SK-N-SH (cell line): ENCODE measurements at regions not wholly inside any gene's neighbourhood (a gene's known extent, or its start where the extent isn't known, plus 50 kb on each side); places are given as distances from the start of the nearest gene placed in this dataset.
A peak's percentile ranks its signal among the peaks of the same experiment; 100 is the strongest.

Experiments used
- CTCF ChIA-PET: fragments of 300-600, 350-600 bp; formaldehyde crosslinking; extraction: SDS; loops from one replicate; lab custom pipeline; 2021; lab: Yijun Ruan, JAX
- POLR2A ChIA-PET: fragments of 350-600 bp; sonication (Branson Sonifier 250); formaldehyde crosslinking; extraction: SDS; loops from one replicate; lab custom pipeline; 2020; ENCODE audit warnings: antibody characterized with exemption, inconsistent platforms; lab: Yijun Ruan, JAX
- DNase-seq: peaks from one replicate; pipeline ENCODE4 v3.0.0; 2012
- H2AFZ ChIP-seq: fragments of 200-600 bp; sonication (generic); 2 replicates; pipeline ENCODE4 v1.8.1; 2016; ENCODE audit warnings: antibody characterized with exemption, mild to moderate bottlenecking, low read depth
- H3F3A ChIP-seq: fragments of 200-600 bp; sonication (generic); replicated peaks from 2 replicates; pipeline ENCODE3; 2016; ENCODE audit warnings: antibody characterized with exemption, mild to moderate bottlenecking; ENCODE audit not compliant: insufficient read depth
- H3K27ac ChIP-seq, 2 experiments: fragments of 200-500 bp in 1 of 2; fragments of 200-600 bp in 1 of 2; sonication (Bioruptor generic) in 1 of 2; sonication (generic), shearing (Covaris generic) in 1 of 2; 2 replicates each; pipeline versions ENCODE4 v1.5.1 to v1.6.1; 2014 to 2016; ENCODE audit warnings: low read depth in 2 of 2, inconsistent platforms in 1 of 2, low read length in 1 of 2, mild to moderate bottlenecking in 1 of 2, mixed read lengths in 1 of 2
- H3K27me3 ChIP-seq: fragments of 200-600 bp; sonication (generic), shearing (Covaris generic); 2 replicates; pipeline ENCODE4 v1.6.1; 2016; ENCODE audit warnings: mixed run types; ENCODE audit not compliant: insufficient read depth
- H3K36me3 ChIP-seq, 2 experiments: fragments of 200-500 bp in 1 of 2; fragments of 200-600 bp in 1 of 2; sonication (Bioruptor generic) in 1 of 2; sonication (generic) in 1 of 2; replicated peaks in 1 of 2; 2 replicates each; pipeline versions ENCODE3 to v1.5.1; 2014 to 2016; ENCODE audit warnings: low read length in 1 of 2, mild to moderate bottlenecking in 1 of 2; ENCODE audit not compliant: insufficient read depth in 2 of 2, control insufficient read depth in 1 of 2
- H3K4me1 ChIP-seq, 2 experiments: fragments of 200-500 bp in 1 of 2; fragments of 200-600 bp in 1 of 2; sonication (Bioruptor generic) in 1 of 2; sonication (generic), shearing (Covaris generic) in 1 of 2; 2 replicates each; pipeline versions ENCODE4 v1.5.1 to v1.6.1; 2014 to 2016; ENCODE audit warnings: low read depth in 1 of 2, low read length in 1 of 2, mixed run types in 1 of 2; ENCODE audit not compliant: insufficient read depth in 2 of 2, control insufficient read depth in 1 of 2
- H3K4me2 ChIP-seq: fragments of 200-600 bp; sonication (generic), shearing (Covaris generic); 2 replicates; pipeline ENCODE4 v1.6.1; 2017; ENCODE audit warnings: mixed run types
- H3K4me3 ChIP-seq, 2 experiments: fragments of 200-500 bp in 1 of 2; fragments of 200-600 bp in 1 of 2; sonication (Bioruptor generic) in 1 of 2; sonication (generic), shearing (Covaris generic) in 1 of 2; 2 replicates each; pipeline versions ENCODE4 v1.5.1 to v1.8.1; 2014 to 2016; ENCODE audit warnings: low read depth in 2 of 2, inconsistent platforms in 1 of 2, low read length in 1 of 2, mild to moderate bottlenecking in 1 of 2, mixed read lengths in 1 of 2, moderate library complexity in 1 of 2
- H3K79me2 ChIP-seq: fragments of 200-600 bp; sonication (generic); 2 replicates; pipeline ENCODE4 v1.8.1; 2017; ENCODE audit warnings: mild to moderate bottlenecking; ENCODE audit not compliant: insufficient read depth
- H3K9ac ChIP-seq: fragments of 200-600 bp; sonication (generic); 2 replicates; pipeline ENCODE4 v1.6.1; 2017; ENCODE audit warnings: mixed run types
- H3K9me2 ChIP-seq: fragments of 200-600 bp; sonication (generic); 2 replicates; pipeline ENCODE4 v1.6.1; 2017; ENCODE audit warnings: mixed run types
- H3K9me3 ChIP-seq: fragments of 200-600 bp; sonication (generic); 2 replicates; pipeline ENCODE4 v1.6.1; 2017; ENCODE audit warnings: mixed run types, mild to moderate bottlenecking, moderate library complexity
- H4K20me1 ChIP-seq: fragments of 200-600 bp; sonication (generic); 2 replicates; pipeline ENCODE4 v1.6.1; 2017; ENCODE audit warnings: mild to moderate bottlenecking, mixed run types; ENCODE audit not compliant: insufficient read depth
- ELF1 ChIP-seq: IDR thresholded peaks from 2 replicates; pipeline ENCODE4 v1.4.0; 2012
- EP300 ChIP-seq, 2 experiments: IDR thresholded peaks; 2 replicates each; pipeline versions ENCODE4 v1.4.0 to v1.6.1; 2012; ENCODE audit warnings: borderline replicate concordance in 1 of 2, low read depth in 1 of 2, low read length in 1 of 2
- FOXM1 ChIP-seq: IDR thresholded peaks from 2 replicates; pipeline ENCODE4 v1.4.0; 2012; ENCODE audit warnings: low read depth, mild to moderate bottlenecking
- GABPA ChIP-seq: IDR thresholded peaks from 2 replicates; pipeline ENCODE4 v1.4.0; 2012; ENCODE audit warnings: low read depth, mild to moderate bottlenecking
- NFIC ChIP-seq: IDR thresholded peaks from 2 replicates; pipeline ENCODE4 v1.4.0; 2012; ENCODE audit warnings: borderline replicate concordance
- POLR2AphosphoS5 ChIP-seq: IDR thresholded peaks from 2 replicates; pipeline ENCODE4 v1.6.1; 2012; ENCODE audit warnings: low read depth, low read length
- RAD21 ChIP-seq: IDR thresholded peaks from 2 replicates; pipeline ENCODE4 v1.6.1; 2012; ENCODE audit warnings: mild to moderate bottlenecking, low read length
- SIN3A ChIP-seq: IDR thresholded peaks from 2 replicates; pipeline ENCODE4 v1.6.1; 2012; ENCODE audit warnings: low read depth, mild to moderate bottlenecking, low read length, moderate library complexity, borderline replicate concordance
- TAF1 ChIP-seq: IDR thresholded peaks from 2 replicates; pipeline ENCODE4 v1.6.1; 2012; ENCODE audit warnings: low read depth, mild to moderate bottlenecking, low read length, moderate library complexity, borderline replicate concordance
- YY1 ChIP-seq: IDR thresholded peaks from 2 replicates; pipeline ENCODE4 v1.4.0; 2012; ENCODE audit warnings: low read depth, mild to moderate bottlenecking
- WGBS: methylation state at CpG from one replicate; pipeline ENCODE4 v1.1.6; 2017; ENCODE audit warnings: low lambda C conversion rate; 5-methylcytosine and 5-hydroxymethylcytosine counted together
- TF ChIP-seq, protein P1 (sequence below): fragments of 150-350 bp; IDR thresholded peaks from 2 replicates; pipeline ENCODE4 v1.6.1; 2016; ENCODE audit warnings: mild to moderate bottlenecking, low read depth, low read length
- TF ChIP-seq, protein P2 (sequence below): IDR thresholded peaks from 2 replicates; pipeline ENCODE4 v1.6.1; 2012; ENCODE audit warnings: mild to moderate bottlenecking, low read depth, low read length, moderate library complexity

DNA sequence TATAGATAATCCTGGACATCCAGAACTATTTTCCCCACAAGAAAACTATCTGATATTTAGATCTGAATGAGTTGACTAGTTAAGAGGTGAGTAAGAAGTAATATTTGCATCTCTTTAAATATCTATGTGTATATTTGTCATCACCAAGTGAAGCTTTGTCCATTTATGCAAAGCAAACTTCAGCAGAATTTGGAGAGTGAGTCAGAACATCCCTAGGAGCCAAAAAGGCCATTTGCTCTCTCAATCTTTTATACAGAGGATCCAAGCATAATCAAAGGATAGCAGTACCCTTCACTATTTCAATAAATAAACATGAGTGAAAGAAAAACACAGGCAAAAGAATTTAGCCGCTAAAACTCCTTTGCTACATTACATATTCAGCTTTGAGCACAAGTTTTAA lies 454.4 kb downstream of the NR2F1-AS1 start (continued):
- TF ChIP-seq, protein P1, sequence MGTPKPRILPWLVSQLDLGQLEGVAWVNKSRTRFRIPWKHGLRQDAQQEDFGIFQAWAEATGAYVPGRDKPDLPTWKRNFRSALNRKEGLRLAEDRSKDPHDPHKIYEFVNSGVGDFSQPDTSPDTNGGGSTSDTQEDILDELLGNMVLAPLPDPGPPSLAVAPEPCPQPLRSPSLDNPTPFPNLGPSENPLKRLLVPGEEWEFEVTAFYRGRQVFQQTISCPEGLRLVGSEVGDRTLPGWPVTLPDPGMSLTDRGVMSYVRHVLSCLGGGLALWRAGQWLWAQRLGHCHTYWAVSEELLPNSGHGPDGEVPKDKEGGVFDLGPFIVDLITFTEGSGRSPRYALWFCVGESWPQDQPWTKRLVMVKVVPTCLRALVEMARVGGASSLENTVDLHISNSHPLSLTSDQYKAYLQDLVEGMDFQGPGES = no peak
- TF ChIP-seq TAF1 = no peak
- no peak for TF ChIP-seq FOXM1
- no peak for TF ChIP-seq NFIC

DNA sequence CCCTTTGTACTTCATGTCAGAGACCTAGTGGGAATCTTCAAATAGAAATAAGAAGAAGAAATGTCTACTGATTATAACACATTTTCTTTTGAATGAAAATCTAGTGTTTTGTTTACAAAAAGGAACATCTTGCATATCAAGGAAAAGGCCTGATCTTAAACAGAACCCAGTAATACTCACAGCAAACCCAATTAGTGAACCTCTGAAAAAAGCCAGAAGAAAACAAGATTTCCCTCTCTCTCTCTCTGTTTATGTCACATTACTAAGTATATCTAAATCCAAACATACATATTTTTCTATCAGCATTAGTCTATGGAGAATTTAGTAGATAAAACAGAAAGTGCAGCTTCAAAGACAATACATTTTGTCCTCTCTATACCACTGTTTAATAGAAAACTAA lies 457.9 kb downstream of the NR2F1-AS1 start:
- Histone ChIP-seq H2AFZ (no peak overlapping the region; the same call in 1 of the 2 replicates), H3K9me2 (no peaks in the 10 kb centered on the region), H3K79me2 (no peaks in the 10 kb centered on the region), H3K36me3 (no peaks in the 10 kb centered on the region), H3K27me3 (no peaks in the 10 kb centered on the region), H3K4me1 (peaks cover 5 to 17% of the 10 kb centered on the region in 2 experiments; a peak in 3 of 4 replicates), H3K4me3 (no peak overlapping the region), H3K9ac (no peak overlapping the region), H4K20me1 (no peaks in the 10 kb centered on the region), H3F3A (peaks cover 3% of the 10 kb centered on the region), H3K9me3 (no peaks in the 10 kb centered on the region), H3K27ac (no peak overlapping the region), H3K4me2 (no peak overlapping the region)
- POLR2A ChIA-PET = no interaction called here
- CTCF ChIA-PET = no interaction called here
- DNase-seq = no peak
- TF ChIP-seq EP300 (IDR thresholded peaks at IDR 0.05; ENCODE audit: borderline replicate concordance in 1 of 2, low read depth in 1 of 2, low read length in 1 of 2) (0 out of 4 replicates have a peak, but pooled peaks of 1 of the 2 experiments have one; percentile 16), GABPA (no peak)

DNA sequence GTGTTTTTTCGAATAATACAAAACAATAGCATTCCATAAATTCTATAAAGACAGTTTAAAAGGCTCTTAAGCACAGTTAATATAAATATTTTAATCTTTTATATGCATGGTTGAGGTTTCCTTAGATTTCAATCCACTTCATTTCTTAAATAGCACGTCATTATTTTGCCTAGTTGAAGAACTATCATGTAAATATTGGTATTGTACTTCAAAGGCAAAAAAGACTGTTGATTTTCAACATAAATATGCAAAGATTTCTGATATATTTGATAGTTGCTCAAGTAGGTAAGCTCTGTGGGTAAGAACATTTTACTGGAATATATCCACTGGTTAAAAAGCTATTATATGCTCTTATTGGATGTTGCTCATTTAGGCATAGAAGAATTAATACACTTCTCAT lies 458.6 kb downstream of the NR2F1-AS1 start:
- Histone ChIP-seq H3K36me3 (no peaks in the 10 kb centered on the region), H3K9me2 (no peaks in the 10 kb centered on the region), H3K4me1 (peaks cover 5 to 24% of the 10 kb centered on the region in 2 experiments; a peak in 3 of 4 replicates), H3K27ac (no peak overlapping the region)
- POLR2A ChIA-PET = no interaction called here
- WGBS = 91% methylated on average over 2 of the region's 2 CpGs
- TF ChIP-seq ELF1 (no peak), RAD21 (no peak), NFIC (no peak), GABPA (no peak), SIN3A (no peak), POLR2AphosphoS5 (no peak), YY1 (no peak)
- TF ChIP-seq, protein P2, sequence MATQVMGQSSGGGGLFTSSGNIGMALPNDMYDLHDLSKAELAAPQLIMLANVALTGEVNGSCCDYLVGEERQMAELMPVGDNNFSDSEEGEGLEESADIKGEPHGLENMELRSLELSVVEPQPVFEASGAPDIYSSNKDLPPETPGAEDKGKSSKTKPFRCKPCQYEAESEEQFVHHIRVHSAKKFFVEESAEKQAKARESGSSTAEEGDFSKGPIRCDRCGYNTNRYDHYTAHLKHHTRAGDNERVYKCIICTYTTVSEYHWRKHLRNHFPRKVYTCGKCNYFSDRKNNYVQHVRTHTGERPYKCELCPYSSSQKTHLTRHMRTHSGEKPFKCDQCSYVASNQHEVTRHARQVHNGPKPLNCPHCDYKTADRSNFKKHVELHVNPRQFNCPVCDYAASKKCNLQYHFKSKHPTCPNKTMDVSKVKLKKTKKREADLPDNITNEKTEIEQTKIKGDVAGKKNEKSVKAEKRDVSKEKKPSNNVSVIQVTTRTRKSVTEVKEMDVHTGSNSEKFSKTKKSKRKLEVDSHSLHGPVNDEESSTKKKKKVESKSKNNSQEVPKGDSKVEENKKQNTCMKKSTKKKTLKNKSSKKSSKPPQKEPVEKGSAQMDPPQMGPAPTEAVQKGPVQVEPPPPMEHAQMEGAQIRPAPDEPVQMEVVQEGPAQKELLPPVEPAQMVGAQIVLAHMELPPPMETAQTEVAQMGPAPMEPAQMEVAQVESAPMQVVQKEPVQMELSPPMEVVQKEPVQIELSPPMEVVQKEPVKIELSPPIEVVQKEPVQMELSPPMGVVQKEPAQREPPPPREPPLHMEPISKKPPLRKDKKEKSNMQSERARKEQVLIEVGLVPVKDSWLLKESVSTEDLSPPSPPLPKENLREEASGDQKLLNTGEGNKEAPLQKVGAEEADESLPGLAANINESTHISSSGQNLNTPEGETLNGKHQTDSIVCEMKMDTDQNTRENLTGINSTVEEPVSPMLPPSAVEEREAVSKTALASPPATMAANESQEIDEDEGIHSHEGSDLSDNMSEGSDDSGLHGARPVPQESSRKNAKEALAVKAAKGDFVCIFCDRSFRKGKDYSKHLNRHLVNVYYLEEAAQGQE = no peak
- TF ChIP-seq, all 33 proteins: peak for 0
- H4K20me1 ChIP-seq = no peaks in the 10 kb centered on the region
- no peak overlapping the region for H3K9ac ChIP-seq
- H3K4me2 ChIP-seq = no peak overlapping the region
- no peak overlapping the region for H2AFZ ChIP-seq
- peaks cover 3% of the 10 kb centered on the region for H3F3A ChIP-seq
- DNase-seq = no peak
- no peak overlapping the region for H3K4me3 ChIP-seq
- H3K79me2 ChIP-seq = no peaks in the 10 kb centered on the region
- CTCF ChIA-PET = interaction anchor here (0.8 kb wide), 1 partner anchor 18 kb away, joined by 3 read pairs; no protein-coding TSS in a partner anchor
- no peaks in the 10 kb centered on the region for H3K9me3 ChIP-seq
- no peaks in the 10 kb centered on the region for H3K27me3 ChIP-seq
